Parathyroid adenoma (tissue), 2 donors: ENCODE measurements at regions not wholly inside any gene's neighbourhood (a gene's known extent, or its start where the extent isn't known, plus 50 kb on each side); places are given as distances from the start of the nearest gene placed in this dataset.

ENCODE experiments used
- H2AFZ ChIP-seq: fragments of 300-600 bp; sonication (generic); one replicate; pipeline ENCODE4 v1.7.0; 2017; ENCODE audit warnings: antibody characterized with exemption, mild to moderate bottlenecking
- H3K27ac ChIP-seq: fragments of 300-600 bp; sonication (generic); one replicate; pipeline ENCODE4 v1.7.0; 2017
- H3K27me3 ChIP-seq: fragments of 300-600 bp; sonication (generic); one replicate; pipeline ENCODE4 v1.7.0; 2017; ENCODE audit warnings: low read length; ENCODE audit not compliant: control insufficient read depth, insufficient read depth
- H3K36me3 ChIP-seq: fragments of 300-600 bp; sonication (generic); one replicate; pipeline ENCODE4 v1.7.0; 2017; ENCODE audit warnings: low read length; ENCODE audit not compliant: control insufficient read depth, insufficient read depth
- H3K4me1 ChIP-seq: fragments of 300-600 bp; sonication (generic); one replicate; pipeline ENCODE4 v1.7.0; 2017; ENCODE audit warnings: control low read depth
- H3K4me2 ChIP-seq: fragments of 300-600 bp; sonication (generic); one replicate; pipeline ENCODE4 v1.7.0; 2017; ENCODE audit warnings: low read length
- H3K4me3 ChIP-seq: fragments of 300-600 bp; sonication (generic); one replicate; pipeline ENCODE4 v1.7.0; 2017; ENCODE audit warnings: low read depth, low read length
- H3K79me2 ChIP-seq: fragments of 300-600 bp; sonication (generic); one replicate; pipeline ENCODE4 v1.7.0; 2017; ENCODE audit warnings: control low read depth
- H3K9ac ChIP-seq: fragments of 300-600 bp; sonication (generic); one replicate; pipeline ENCODE4 v1.7.0; 2017; ENCODE audit warnings: mild to moderate bottlenecking
- H3K9me3 ChIP-seq: fragments of 300-600 bp; sonication (generic); one replicate; pipeline ENCODE4 v1.7.0; 2017; ENCODE audit warnings: low read length; ENCODE audit not compliant: control insufficient read depth
- CTCF ChIP-seq: fragments of 300-600 bp; sonication (generic); IDR thresholded peaks from one replicate; pipeline ENCODE4 v1.7.0; 2017; ENCODE audit warnings: antibody characterized with exemption, mild to moderate bottlenecking
- donor health status: primary hyperparathyroidism.

- no peak overlapping the region for H3K4me3 ChIP-seq
- H3K27ac ChIP-seq, result no peak overlapping the region
- no peaks in the 10 kb centered on the region for H3K27me3 ChIP-seq
- no peaks in the 10 kb centered on the region for H3K4me1 ChIP-seq
- H3K9ac ChIP-seq, result no peak overlapping the region
- H3K79me2 ChIP-seq, result no peaks in the 10 kb centered on the region
- no peaks in the 10 kb centered on the region for H3K9me3 ChIP-seq
- H3K36me3 ChIP-seq, result no peaks in the 10 kb centered on the region
- no peak overlapping the region for H2AFZ ChIP-seq
- H3K4me2 ChIP-seq, result no peak overlapping the region
- no peak for TF ChIP-seq CTCF
Measured at GRCh38 chr12:28961948-28962384, 187.1 kb upstream of the FAR2 start.

- no peak for TF ChIP-seq CTCF
- no peak overlapping the region for H3K4me3 ChIP-seq
- H3K79me2 ChIP-seq, result no peaks in the 10 kb centered on the region
- H2AFZ ChIP-seq, result no peak overlapping the region
- H3K27ac ChIP-seq, result no peak overlapping the region
- H3K9ac ChIP-seq, result no peak overlapping the region
- no peaks in the 10 kb centered on the region for H3K4me1 ChIP-seq
- H3K27me3 ChIP-seq, result no peaks in the 10 kb centered on the region
- no peaks in the 10 kb centered on the region for H3K36me3 ChIP-seq
- no peaks in the 10 kb centered on the region for H3K9me3 ChIP-seq
- H3K4me2 ChIP-seq, result no peak overlapping the region
Measured at GRCh38 chr12:28963554-28963953, 185.5 kb upstream of the FAR2 start.

- Histone ChIP-seq H3K4me3 (no peak overlapping the region), H3K9ac (no peak overlapping the region), H2AFZ (no peak overlapping the region), H3K9me3 (no peaks in the 10 kb centered on the region), H3K27ac (no peak overlapping the region), H3K4me2 (no peak overlapping the region), H3K79me2 (no peaks in the 10 kb centered on the region), H3K4me1 (no peaks in the 10 kb centered on the region), H3K27me3 (no peaks in the 10 kb centered on the region), H3K36me3 (no peaks in the 10 kb centered on the region)
- no peak for TF ChIP-seq CTCF
Measured at GRCh38 chr12:28966046-28966780, 182.9 kb upstream of the FAR2 start.

GRCh38 chr12:28967426-28967825, 181.7 kb upstream of the FAR2 start:
- H3K4me3 ChIP-seq, result no peak overlapping the region
- no peaks in the 10 kb centered on the region for H3K4me1 ChIP-seq

More at GRCh38 chr12:28967426-28967825, 181.7 kb upstream of the FAR2 start:
- Histone ChIP-seq H2AFZ (no peak overlapping the region), H3K27me3 (no peaks in the 10 kb centered on the region), H3K36me3 (no peaks in the 10 kb centered on the region), H3K9me3 (no peaks in the 10 kb centered on the region), H3K79me2 (no peaks in the 10 kb centered on the region), H3K4me2 (no peak overlapping the region), H3K9ac (no peak overlapping the region), H3K27ac (no peak overlapping the region)
- TF ChIP-seq CTCF, result no peak
